HEK293 (cell line): ENCODE measurements at regions not wholly inside any gene's neighbourhood (a gene's known extent, or its start where the extent isn't known, plus 50 kb on each side); places are given as distances from the start of the nearest gene placed in this dataset.

ENCODE experiments used
- GLI2 ChIP-seq: fragments of 450-650 bp; formaldehyde crosslinking; IDR thresholded peaks from 2 replicates; pipeline ENCODE4; 2017; ENCODE audit warnings: missing biosample characterization, missing genetic modification characterization, low read depth, borderline replicate concordance
- KLF10 ChIP-seq: fragments of 450-650 bp; IDR thresholded peaks from 2 replicates; pipeline ENCODE4 v1.5.1; 2018; ENCODE audit warnings: missing biosample characterization, mild to moderate bottlenecking, missing genetic modification characterization
- MEIS1 ChIP-seq: sonication (generic); formaldehyde crosslinking; IDR thresholded peaks from 2 replicates; pipeline ENCODE4 v1.8.1; 2022; ENCODE audit warnings: missing genetic modification reagents, mild to moderate bottlenecking, borderline replicate concordance
- SETDB1 ChIP-seq: IDR thresholded peaks from one replicate; pipeline ENCODE4 v1.6.1; 2017; ENCODE audit warnings: mild to moderate bottlenecking, low read length, moderate library complexity, mixed read lengths; ENCODE audit not compliant: insufficient read length
- SP7 ChIP-seq: fragments of 450-650 bp; formaldehyde crosslinking; IDR thresholded peaks from 2 replicates; pipeline ENCODE4 v1.5.1; 2016; ENCODE audit warnings: missing biosample characterization, missing genetic modification characterization
- TRIM28 ChIP-seq: IDR thresholded peaks from 2 replicates; pipeline ENCODE4 v1.6.1; 2011; ENCODE audit warnings: low read length, control low read depth, borderline replicate concordance
- ZBTB17 ChIP-seq: fragments of 450-650 bp; formaldehyde crosslinking; IDR thresholded peaks from 2 replicates; pipeline ENCODE4 v1.5.1; 2016; ENCODE audit warnings: missing biosample characterization, missing genetic modification characterization
- ZBTB20 ChIP-seq: fragments of 450-650 bp; formaldehyde crosslinking; IDR thresholded peaks from 2 replicates; pipeline ENCODE4 v1.5.1; 2016; ENCODE audit warnings: missing biosample characterization, missing genetic modification characterization
- ZFP37 ChIP-seq: fragments of 450-650 bp; formaldehyde crosslinking; IDR thresholded peaks from 2 replicates; pipeline ENCODE4 v1.5.1; 2016; ENCODE audit warnings: missing biosample characterization, missing genetic modification characterization
- ZNF10 ChIP-seq: fragments of 450-650 bp; formaldehyde crosslinking; IDR thresholded peaks from 2 replicates; pipeline ENCODE4 v1.5.1; 2017; ENCODE audit warnings: missing biosample characterization, missing genetic modification characterization
- ZNF157 ChIP-seq: fragments of 450-650 bp; formaldehyde crosslinking; IDR thresholded peaks from 2 replicates; pipeline ENCODE4 v1.5.1; 2016; ENCODE audit warnings: missing biosample characterization, missing genetic modification characterization
- ZNF174 ChIP-seq: fragments of 450-650 bp; formaldehyde crosslinking; IDR thresholded peaks from 2 replicates; pipeline ENCODE4 v1.5.0; 2017; ENCODE audit warnings: missing biosample characterization, mild to moderate bottlenecking, missing genetic modification characterization
- ZNF324 ChIP-seq: fragments of 450-650 bp; formaldehyde crosslinking; IDR thresholded peaks from 2 replicates; pipeline ENCODE4 v1.5.1; 2016; ENCODE audit warnings: missing biosample characterization, missing genetic modification characterization
- ZNF335 ChIP-seq: fragments of 450-650 bp; formaldehyde crosslinking; conservative IDR thresholded peaks from 2 replicates; pipeline ENCODE4 v1.5.1; 2016; ENCODE audit warnings: missing biosample characterization, missing genetic modification characterization
- ZNF366 ChIP-seq: fragments of 450-650 bp; formaldehyde crosslinking; conservative IDR thresholded peaks from 2 replicates; pipeline ENCODE4 v1.5.1; 2016; ENCODE audit warnings: missing biosample characterization, missing genetic modification characterization
- ZNF48 ChIP-seq: fragments of 450-650 bp; formaldehyde crosslinking; IDR thresholded peaks from 2 replicates; pipeline ENCODE4 v1.5.1; 2016; ENCODE audit warnings: missing biosample characterization, missing genetic modification characterization
- ZNF626 ChIP-seq: fragments of 450-650 bp; sonication (Bioruptor Pico); formaldehyde crosslinking; IDR thresholded peaks from 2 replicates; pipeline ENCODE4 v1.5.1; 2018; ENCODE audit warnings: missing biosample characterization, missing genetic modification characterization, inconsistent platforms
- TF ChIP-seq, protein P1 (sequence below): fragments of 450-650 bp; formaldehyde crosslinking; IDR thresholded peaks from 2 replicates; pipeline ENCODE4 v1.5.1; 2016; ENCODE audit warnings: missing biosample characterization, missing genetic modification characterization
- TF ChIP-seq, protein P2 (sequence below): fragments of 450-650 bp; formaldehyde crosslinking; IDR thresholded peaks from 2 replicates; pipeline ENCODE4 v1.5.1; 2016; ENCODE audit warnings: missing biosample characterization, missing genetic modification characterization
- TF ChIP-seq, protein P3 (sequence below): fragments of 450-650 bp; formaldehyde crosslinking; IDR thresholded peaks from 2 replicates; pipeline ENCODE4 v1.5.1; 2016; ENCODE audit warnings: missing biosample characterization, missing genetic modification characterization
- TF ChIP-seq, protein P4 (sequence below): fragments of 450-650 bp; formaldehyde crosslinking; IDR thresholded peaks from 2 replicates; pipeline ENCODE4 v1.5.1; 2016; ENCODE audit warnings: missing biosample characterization, missing genetic modification characterization
- TF ChIP-seq, protein P5 (sequence below): fragments of 450-650 bp; formaldehyde crosslinking; IDR thresholded peaks from 2 replicates; pipeline ENCODE4 v1.5.1; 2016; ENCODE audit warnings: missing biosample characterization, missing genetic modification characterization
- TF ChIP-seq, protein P6 (sequence below): fragments of 450-650 bp; formaldehyde crosslinking; IDR thresholded peaks from 2 replicates; pipeline ENCODE4 v1.5.1; 2016; ENCODE audit warnings: missing biosample characterization, missing genetic modification characterization, borderline replicate concordance

DNA sequence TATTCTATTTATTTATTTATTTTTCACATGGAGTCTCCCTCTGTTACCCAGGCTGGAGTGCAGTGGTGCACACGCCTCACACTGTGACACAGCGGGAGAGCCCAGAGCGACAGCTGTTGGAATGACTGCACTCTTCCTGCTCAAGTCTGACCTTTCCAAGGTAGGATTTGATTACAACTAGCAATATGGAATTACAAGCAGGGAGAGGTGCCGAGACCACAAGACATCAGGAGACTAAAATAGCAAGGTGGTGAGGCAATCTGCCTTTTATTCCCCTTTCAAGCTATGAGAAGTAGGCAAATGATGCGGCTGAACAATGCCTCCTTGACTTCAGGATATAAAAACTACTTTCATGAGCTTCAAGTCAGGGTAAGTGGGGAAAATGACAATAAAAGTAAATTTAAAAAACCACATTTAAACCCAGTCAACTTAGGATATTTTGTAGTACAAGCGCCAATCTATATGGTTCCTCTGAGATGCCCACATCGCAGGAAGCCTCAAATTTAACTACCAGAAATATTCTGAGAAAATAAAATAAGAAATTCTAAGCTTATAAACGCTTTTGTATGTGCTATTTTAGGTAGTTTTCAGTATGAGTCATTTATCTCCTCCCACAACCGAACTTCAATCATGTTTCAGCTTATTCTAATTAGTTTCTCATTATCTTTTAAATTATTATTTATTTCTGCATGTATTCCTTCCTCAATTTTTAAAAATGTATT is 146.9 kb upstream of the SGK1 start (continued):
- TF ChIP-seq, protein P1, sequence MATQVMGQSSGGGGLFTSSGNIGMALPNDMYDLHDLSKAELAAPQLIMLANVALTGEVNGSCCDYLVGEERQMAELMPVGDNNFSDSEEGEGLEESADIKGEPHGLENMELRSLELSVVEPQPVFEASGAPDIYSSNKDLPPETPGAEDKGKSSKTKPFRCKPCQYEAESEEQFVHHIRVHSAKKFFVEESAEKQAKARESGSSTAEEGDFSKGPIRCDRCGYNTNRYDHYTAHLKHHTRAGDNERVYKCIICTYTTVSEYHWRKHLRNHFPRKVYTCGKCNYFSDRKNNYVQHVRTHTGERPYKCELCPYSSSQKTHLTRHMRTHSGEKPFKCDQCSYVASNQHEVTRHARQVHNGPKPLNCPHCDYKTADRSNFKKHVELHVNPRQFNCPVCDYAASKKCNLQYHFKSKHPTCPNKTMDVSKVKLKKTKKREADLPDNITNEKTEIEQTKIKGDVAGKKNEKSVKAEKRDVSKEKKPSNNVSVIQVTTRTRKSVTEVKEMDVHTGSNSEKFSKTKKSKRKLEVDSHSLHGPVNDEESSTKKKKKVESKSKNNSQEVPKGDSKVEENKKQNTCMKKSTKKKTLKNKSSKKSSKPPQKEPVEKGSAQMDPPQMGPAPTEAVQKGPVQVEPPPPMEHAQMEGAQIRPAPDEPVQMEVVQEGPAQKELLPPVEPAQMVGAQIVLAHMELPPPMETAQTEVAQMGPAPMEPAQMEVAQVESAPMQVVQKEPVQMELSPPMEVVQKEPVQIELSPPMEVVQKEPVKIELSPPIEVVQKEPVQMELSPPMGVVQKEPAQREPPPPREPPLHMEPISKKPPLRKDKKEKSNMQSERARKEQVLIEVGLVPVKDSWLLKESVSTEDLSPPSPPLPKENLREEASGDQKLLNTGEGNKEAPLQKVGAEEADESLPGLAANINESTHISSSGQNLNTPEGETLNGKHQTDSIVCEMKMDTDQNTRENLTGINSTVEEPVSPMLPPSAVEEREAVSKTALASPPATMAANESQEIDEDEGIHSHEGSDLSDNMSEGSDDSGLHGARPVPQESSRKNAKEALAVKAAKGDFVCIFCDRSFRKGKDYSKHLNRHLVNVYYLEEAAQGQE (tag by site-specific recombination) = no peak
- TF ChIP-seq, protein P2, sequence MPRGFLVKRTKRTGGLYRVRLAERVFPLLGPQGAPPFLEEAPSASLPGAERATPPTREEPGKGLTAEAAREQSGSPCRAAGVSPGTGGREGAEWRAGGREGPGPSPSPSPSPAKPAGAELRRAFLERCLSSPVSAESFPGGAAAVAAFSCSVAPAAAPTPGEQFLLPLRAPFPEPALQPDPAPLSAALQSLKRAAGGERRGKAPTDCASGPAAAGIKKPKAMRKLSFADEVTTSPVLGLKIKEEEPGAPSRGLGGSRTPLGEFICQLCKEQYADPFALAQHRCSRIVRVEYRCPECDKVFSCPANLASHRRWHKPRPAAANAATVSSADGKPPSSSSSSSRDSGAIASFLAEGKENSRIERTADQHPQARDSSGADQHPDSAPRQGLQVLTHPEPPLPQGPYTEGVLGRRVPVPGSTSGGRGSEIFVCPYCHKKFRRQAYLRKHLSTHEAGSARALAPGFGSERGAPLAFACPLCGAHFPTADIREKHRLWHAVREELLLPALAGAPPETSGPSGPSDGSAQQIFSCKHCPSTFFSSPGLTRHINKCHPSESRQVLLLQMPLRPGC (tag by site-specific recombination) = peak; percentile 78
- TF ChIP-seq TRIM28 (no peak), ZNF10 (tag by site-specific recombination) (peak; percentile 81), ZNF157 (tag by site-specific recombination) (no peak), MEIS1 (CRISPR knock-in tag) (no peak), ZNF324 (tag by site-specific recombination) (0 out of 2 replicates have a peak, but pooled peaks have one; percentile 59), ZNF48 (tag by site-specific recombination) (no peak), ZFP37 (tag by site-specific recombination) (0 out of 2 replicates have a peak, but pooled peaks have one; percentile 51), ZBTB20 (tag by site-specific recombination) (no peak), ZNF626 (tag by site-specific recombination) (no peak), ZNF174 (no peak), ZBTB17 (tag by site-specific recombination) (peak; percentile 93), GLI2 (tag by site-specific recombination) (no peak), ZNF335 (tag by site-specific recombination) (peak; percentile 50), SETDB1 (no peak), KLF10 (tag by site-specific recombination) (0 out of 2 replicates have a peak, but pooled peaks have one; percentile 49), ZNF366 (peak; percentile 92), SP7 (tag by site-specific recombination) (peak; percentile 96)
- TF ChIP-seq, protein P3, sequence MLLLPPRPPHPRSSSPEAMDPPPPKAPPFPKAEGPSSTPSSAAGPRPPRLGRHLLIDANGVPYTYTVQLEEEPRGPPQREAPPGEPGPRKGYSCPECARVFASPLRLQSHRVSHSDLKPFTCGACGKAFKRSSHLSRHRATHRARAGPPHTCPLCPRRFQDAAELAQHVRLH (tag by site-specific recombination) = 0 out of 2 replicates have a peak, but pooled peaks have one; percentile 22
- TF ChIP-seq, protein P4, sequence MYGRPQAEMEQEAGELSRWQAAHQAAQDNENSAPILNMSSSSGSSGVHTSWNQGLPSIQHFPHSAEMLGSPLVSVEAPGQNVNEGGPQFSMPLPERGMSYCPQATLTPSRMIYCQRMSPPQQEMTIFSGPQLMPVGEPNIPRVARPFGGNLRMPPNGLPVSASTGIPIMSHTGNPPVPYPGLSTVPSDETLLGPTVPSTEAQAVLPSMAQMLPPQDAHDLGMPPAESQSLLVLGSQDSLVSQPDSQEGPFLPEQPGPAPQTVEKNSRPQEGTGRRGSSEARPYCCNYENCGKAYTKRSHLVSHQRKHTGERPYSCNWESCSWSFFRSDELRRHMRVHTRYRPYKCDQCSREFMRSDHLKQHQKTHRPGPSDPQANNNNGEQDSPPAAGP (tag by site-specific recombination) = peak; percentile 89; the same call in 1 of the 2 replicates
- TF ChIP-seq, protein P5, sequence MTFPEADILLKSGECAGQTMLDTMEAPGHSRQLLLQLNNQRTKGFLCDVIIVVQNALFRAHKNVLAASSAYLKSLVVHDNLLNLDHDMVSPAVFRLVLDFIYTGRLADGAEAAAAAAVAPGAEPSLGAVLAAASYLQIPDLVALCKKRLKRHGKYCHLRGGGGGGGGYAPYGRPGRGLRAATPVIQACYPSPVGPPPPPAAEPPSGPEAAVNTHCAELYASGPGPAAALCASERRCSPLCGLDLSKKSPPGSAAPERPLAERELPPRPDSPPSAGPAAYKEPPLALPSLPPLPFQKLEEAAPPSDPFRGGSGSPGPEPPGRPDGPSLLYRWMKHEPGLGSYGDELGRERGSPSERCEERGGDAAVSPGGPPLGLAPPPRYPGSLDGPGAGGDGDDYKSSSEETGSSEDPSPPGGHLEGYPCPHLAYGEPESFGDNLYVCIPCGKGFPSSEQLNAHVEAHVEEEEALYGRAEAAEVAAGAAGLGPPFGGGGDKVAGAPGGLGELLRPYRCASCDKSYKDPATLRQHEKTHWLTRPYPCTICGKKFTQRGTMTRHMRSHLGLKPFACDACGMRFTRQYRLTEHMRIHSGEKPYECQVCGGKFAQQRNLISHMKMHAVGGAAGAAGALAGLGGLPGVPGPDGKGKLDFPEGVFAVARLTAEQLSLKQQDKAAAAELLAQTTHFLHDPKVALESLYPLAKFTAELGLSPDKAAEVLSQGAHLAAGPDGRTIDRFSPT (tag by site-specific recombination) = peak; percentile 78
- TF ChIP-seq, protein P6, sequence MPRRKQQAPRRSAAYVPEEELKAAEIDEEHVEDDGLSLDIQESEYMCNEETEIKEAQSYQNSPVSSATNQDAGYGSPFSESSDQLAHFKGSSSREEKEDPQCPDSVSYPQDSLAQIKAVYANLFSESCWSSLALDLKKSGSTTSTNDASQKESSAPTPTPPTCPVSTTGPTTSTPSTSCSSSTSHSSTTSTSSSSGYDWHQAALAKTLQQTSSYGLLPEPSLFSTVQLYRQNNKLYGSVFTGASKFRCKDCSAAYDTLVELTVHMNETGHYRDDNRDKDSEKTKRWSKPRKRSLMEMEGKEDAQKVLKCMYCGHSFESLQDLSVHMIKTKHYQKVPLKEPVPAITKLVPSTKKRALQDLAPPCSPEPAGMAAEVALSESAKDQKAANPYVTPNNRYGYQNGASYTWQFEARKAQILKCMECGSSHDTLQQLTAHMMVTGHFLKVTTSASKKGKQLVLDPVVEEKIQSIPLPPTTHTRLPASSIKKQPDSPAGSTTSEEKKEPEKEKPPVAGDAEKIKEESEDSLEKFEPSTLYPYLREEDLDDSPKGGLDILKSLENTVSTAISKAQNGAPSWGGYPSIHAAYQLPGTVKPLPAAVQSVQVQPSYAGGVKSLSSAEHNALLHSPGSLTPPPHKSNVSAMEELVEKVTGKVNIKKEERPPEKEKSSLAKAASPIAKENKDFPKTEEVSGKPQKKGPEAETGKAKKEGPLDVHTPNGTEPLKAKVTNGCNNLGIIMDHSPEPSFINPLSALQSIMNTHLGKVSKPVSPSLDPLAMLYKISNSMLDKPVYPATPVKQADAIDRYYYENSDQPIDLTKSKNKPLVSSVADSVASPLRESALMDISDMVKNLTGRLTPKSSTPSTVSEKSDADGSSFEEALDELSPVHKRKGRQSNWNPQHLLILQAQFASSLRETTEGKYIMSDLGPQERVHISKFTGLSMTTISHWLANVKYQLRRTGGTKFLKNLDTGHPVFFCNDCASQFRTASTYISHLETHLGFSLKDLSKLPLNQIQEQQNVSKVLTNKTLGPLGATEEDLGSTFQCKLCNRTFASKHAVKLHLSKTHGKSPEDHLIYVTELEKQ = peak; percentile 71
